H9 (cell line): ENCODE measurements at regions not wholly inside any gene's neighbourhood (a gene's known extent, or its start where the extent isn't known, plus 50 kb on each side); places are given as distances from the start of the nearest gene placed in this dataset.

Experiments used
- DNase-seq: peaks from one replicate; pipeline ENCODE4 v3.0.0-alpha.2; 2017
- H2AFZ ChIP-seq: one replicate; pipeline ENCODE4 v1.6.1; 2013; ENCODE audit warnings: mild to moderate bottlenecking, low read length, control low read depth, moderate library complexity
- H2AK5ac ChIP-seq: 2 replicates; pipeline ENCODE4 v1.6.1; 2013; ENCODE audit warnings: low read length, control low read depth, mixed read lengths; ENCODE audit not compliant: insufficient read length
- H2BK120ac ChIP-seq: one replicate; pipeline ENCODE4 v1.6.1; 2013; ENCODE audit warnings: low read depth, mild to moderate bottlenecking, low read length, control low read depth, inconsistent platforms; ENCODE audit not compliant: poor library complexity, severe bottlenecking
- H2BK12ac ChIP-seq: 2 replicates; pipeline ENCODE4 v1.6.1; 2013; ENCODE audit warnings: low read length, control low read depth, mixed read lengths, low read depth; ENCODE audit not compliant: insufficient read length
- H2BK15ac ChIP-seq: 2 replicates; pipeline ENCODE4 v1.6.1; 2013; ENCODE audit warnings: low read depth, low read length, control low read depth
- H2BK20ac ChIP-seq: one replicate; pipeline ENCODE4 v1.6.1; 2013; ENCODE audit warnings: low read depth, mild to moderate bottlenecking, low read length, control low read depth, inconsistent platforms; ENCODE audit not compliant: poor library complexity, severe bottlenecking
- H2BK5ac ChIP-seq: 2 replicates; pipeline ENCODE4 v1.6.1; 2013; ENCODE audit warnings: low read length, control low read depth, mixed read lengths; ENCODE audit not compliant: insufficient read length
- H3K14ac ChIP-seq: 2 replicates; pipeline ENCODE4 v1.6.1; 2013; ENCODE audit warnings: low read length, control low read depth; ENCODE audit not compliant: insufficient read depth
- H3K18ac ChIP-seq: 2 replicates; pipeline ENCODE4 v1.6.1; 2013; ENCODE audit warnings: low read depth, mild to moderate bottlenecking, mixed read lengths, low read length, control low read depth; ENCODE audit not compliant: insufficient read length
- H3K23ac ChIP-seq: 2 replicates; pipeline ENCODE4 v1.6.1; 2013; ENCODE audit warnings: low read length, control low read depth, mixed read lengths, low read depth; ENCODE audit not compliant: insufficient read length
- H3K23me2 ChIP-seq: 2 replicates; pipeline ENCODE4 v1.6.1; 2013; ENCODE audit warnings: low read depth, mild to moderate bottlenecking, mixed read lengths, low read length, control low read depth; ENCODE audit not compliant: insufficient read length, poor library complexity, severe bottlenecking
- H3K27ac ChIP-seq: 2 replicates; pipeline ENCODE4 v1.5.1; 2013; ENCODE audit warnings: low read length, control low read depth, mixed read lengths, low read depth; ENCODE audit not compliant: insufficient read length
- H3K27me3 ChIP-seq: 2 replicates; pipeline ENCODE4 v1.6.1; 2013; ENCODE audit warnings: low read length, control low read depth, inconsistent platforms; ENCODE audit not compliant: insufficient read depth
- H3K4ac ChIP-seq: 2 replicates; pipeline ENCODE4 v1.6.1; 2013; ENCODE audit warnings: low read depth, mild to moderate bottlenecking, control low read depth, inconsistent platforms, low read length, moderate library complexity
- H3K4me1 ChIP-seq: 2 replicates; pipeline ENCODE4 v1.6.1; 2013; ENCODE audit warnings: low read length, control low read depth, inconsistent platforms; ENCODE audit not compliant: insufficient read depth
- H3K4me2 ChIP-seq: 2 replicates; pipeline ENCODE4 v1.6.1; 2013; ENCODE audit warnings: low read length, control low read depth, mixed read lengths; ENCODE audit not compliant: insufficient read length, insufficient read depth
- H3K56ac ChIP-seq: 2 replicates; pipeline ENCODE4 v1.6.1; 2013; ENCODE audit warnings: low read depth, mild to moderate bottlenecking, mixed read lengths, low read length, control low read depth; ENCODE audit not compliant: insufficient read length
- H3K79me1 ChIP-seq: 2 replicates; pipeline ENCODE4 v1.6.1; 2013; ENCODE audit warnings: low read depth, mild to moderate bottlenecking, moderate library complexity, low read length, control low read depth, inconsistent platforms; ENCODE audit not compliant: insufficient read depth, poor library complexity, severe bottlenecking
- H3K79me2 ChIP-seq: 2 replicates; pipeline ENCODE4 v1.6.1; 2013; ENCODE audit warnings: low read length, control low read depth, inconsistent platforms; ENCODE audit not compliant: insufficient read depth
- H3K9ac ChIP-seq: 2 replicates; pipeline ENCODE4 v1.6.1; 2013; ENCODE audit warnings: low read length, control low read depth, mixed read lengths; ENCODE audit not compliant: insufficient read length; ENCODE audit errors: extremely low read depth
- H3K9me3 ChIP-seq: one replicate; pipeline ENCODE4 v1.6.1; 2013; ENCODE audit warnings: low read depth, low read length, inconsistent platforms; ENCODE audit not compliant: control insufficient read depth
- H3T11ph ChIP-seq: one replicate; pipeline ENCODE4 v1.6.1; 2013; ENCODE audit warnings: mild to moderate bottlenecking, low read length, control low read depth, inconsistent platforms
- H4K20me1 ChIP-seq: one replicate; pipeline ENCODE4 v1.6.1; 2013; ENCODE audit not compliant: control insufficient read depth, insufficient read length, insufficient read depth
- H4K5ac ChIP-seq: 2 replicates; pipeline ENCODE4 v1.6.1; 2013; ENCODE audit warnings: low read depth, mild to moderate bottlenecking, mixed read lengths, low read length, control low read depth; ENCODE audit not compliant: insufficient read length
- H4K8ac ChIP-seq: replicated peaks from 2 replicates; pipeline ENCODE4 v1.6.1; 2013; ENCODE audit warnings: low read length, control low read depth, mixed read lengths, low read depth; ENCODE audit not compliant: insufficient read length
- H4K91ac ChIP-seq: 2 replicates; pipeline ENCODE4 v1.6.1; 2013; ENCODE audit warnings: low read depth, mild to moderate bottlenecking, moderate library complexity, mixed read lengths, low read length, control low read depth; ENCODE audit not compliant: insufficient read length
- H3K27ac Mint-ChIP-seq, 3 experiments: 2 replicates in 2 of 3; 3 replicates in 1 of 3; pipeline ENCODE4 v1.8.0; 2020 to 2021; ENCODE audit warnings: mixed read lengths in 3 of 3, mild to moderate bottlenecking in 1 of 3, moderate library complexity in 1 of 3
- H3K27me3 Mint-ChIP-seq: 2 replicates; pipeline ENCODE4 v1.8.0; 2021; ENCODE audit warnings: low read depth, mild to moderate bottlenecking, moderate library complexity, mixed read lengths
- H3K36me3 Mint-ChIP-seq, 3 experiments: 2 replicates in 2 of 3; 3 replicates in 1 of 3; pipeline ENCODE4 v1.8.0; 2020 to 2021; ENCODE audit warnings: low read depth in 3 of 3, mixed read lengths in 3 of 3; ENCODE audit not compliant: insufficient read depth in 1 of 3
- H3K4me1 Mint-ChIP-seq, 2 experiments: 2 replicates each; pipeline ENCODE4 v1.8.0; 2020; ENCODE audit warnings: mixed read lengths in 2 of 2
- H3K4me3 Mint-ChIP-seq, 2 experiments: 2 replicates in 1 of 2; 3 replicates in 1 of 2; pipeline ENCODE4 v1.8.0; 2020 to 2021; ENCODE audit warnings: mild to moderate bottlenecking in 2 of 2, mixed read lengths in 2 of 2, moderate library complexity in 1 of 2
- H3K9me3 Mint-ChIP-seq, 2 experiments: 2 replicates in 1 of 2; 3 replicates in 1 of 2; pipeline ENCODE4 v1.8.0; 2020; ENCODE audit warnings: mild to moderate bottlenecking in 2 of 2, mixed read lengths in 2 of 2, moderate library complexity in 1 of 2
- WGBS: extraction: QIAGEN DNeasy Blood & Tissue Kit; methylation state at CpG from one replicate; pipeline ENCODE4 v1.1.7; 2013; ENCODE audit warnings: missing lambda C conversion rate, low lambda C conversion rate, mixed read lengths; ENCODE audit not compliant: insufficient read length; ENCODE audit errors: extremely low coverage; 5-methylcytosine and 5-hydroxymethylcytosine counted together
- TF ChIP-seq, protein P1 (sequence below): fragments of 200-600 bp; sonication (generic); conservative IDR thresholded peaks from 3 replicates; pipeline ENCODE4 v1.8.0; 2021; ENCODE audit warnings: antibody characterized with exemption, mild to moderate bottlenecking

DNA sequence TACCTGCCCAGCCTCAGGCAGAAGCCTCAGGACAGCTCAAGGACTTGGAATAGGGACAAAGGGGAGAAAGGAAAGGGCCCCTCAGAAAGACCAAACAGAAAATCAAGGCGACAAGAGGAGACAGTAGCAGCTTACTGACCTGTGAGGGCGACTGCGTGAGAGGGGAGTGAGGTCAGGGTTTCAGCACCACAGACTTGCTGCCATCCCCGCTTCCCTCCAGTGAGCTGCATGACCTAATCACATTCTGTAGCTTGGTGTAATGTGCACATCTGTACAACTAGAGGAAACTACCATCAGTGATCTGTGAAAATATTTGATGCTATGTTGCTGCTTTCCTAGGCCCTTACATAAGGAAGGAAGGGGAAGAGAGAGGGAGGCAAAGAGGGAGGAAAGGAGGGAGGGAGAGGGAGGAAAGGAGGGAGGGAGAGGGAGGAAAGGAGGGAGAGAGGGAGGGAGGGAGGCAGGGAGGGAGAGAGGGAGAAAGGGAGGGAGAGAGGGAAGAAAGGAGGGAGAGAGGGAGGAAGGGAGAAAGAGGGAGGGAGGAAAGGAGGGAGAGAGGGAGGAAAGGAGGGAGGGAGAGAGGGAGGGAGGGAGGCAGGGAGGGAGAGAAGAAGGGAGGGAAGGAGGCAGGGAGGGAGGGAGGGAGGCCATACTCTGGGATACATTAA, 404.9 kb upstream of the CDH5 start:
- Histone ChIP-seq H3K4ac (no peak overlapping the region), H3K4me1 (no peaks in the 10 kb centered on the region; the same call in 1 of the 2 replicates), H3K27ac (no peak overlapping the region), H2AFZ (no peak overlapping the region), H3K79me2 (no peaks in the 10 kb centered on the region), H3T11ph (no peak overlapping the region), H3K14ac (no peak overlapping the region), H3K56ac (no peak overlapping the region), H3K9ac (no peak overlapping the region), H2AK5ac (no peak overlapping the region), H2BK12ac (no peak overlapping the region), H2BK15ac (no peak overlapping the region), H4K20me1 (no peaks in the 10 kb centered on the region), H3K27me3 (no peaks in the 10 kb centered on the region), H3K79me1 (no peaks in the 10 kb centered on the region), H3K23ac (no peak overlapping the region), H3K9me3 (no peaks in the 10 kb centered on the region), H4K5ac (no peak overlapping the region), H2BK20ac (no peak overlapping the region), H3K18ac (no peak overlapping the region), H2BK5ac (no peak overlapping the region), H2BK120ac (no peak overlapping the region), H4K91ac (no peak overlapping the region), H3K4me2 (no peak overlapping the region), H3K23me2 (no peaks in the 10 kb centered on the region), H4K8ac (no peak overlapping the region)
- Mint-ChIP-seq H3K27ac (no peak overlapping the region), H3K9me3 (no peaks in the 10 kb centered on the region), H3K4me3 (no peak overlapping the region), H3K4me1 (peaks cover 15 to 19% of the 10 kb centered on the region in 2 experiments), H3K27me3 (peaks cover 3% of the 10 kb centered on the region), H3K36me3 (no peaks in the 10 kb centered on the region)
- WGBS = no CpG with 5 or more reads among the region's 4 CpGs
- TF ChIP-seq, protein P1, sequence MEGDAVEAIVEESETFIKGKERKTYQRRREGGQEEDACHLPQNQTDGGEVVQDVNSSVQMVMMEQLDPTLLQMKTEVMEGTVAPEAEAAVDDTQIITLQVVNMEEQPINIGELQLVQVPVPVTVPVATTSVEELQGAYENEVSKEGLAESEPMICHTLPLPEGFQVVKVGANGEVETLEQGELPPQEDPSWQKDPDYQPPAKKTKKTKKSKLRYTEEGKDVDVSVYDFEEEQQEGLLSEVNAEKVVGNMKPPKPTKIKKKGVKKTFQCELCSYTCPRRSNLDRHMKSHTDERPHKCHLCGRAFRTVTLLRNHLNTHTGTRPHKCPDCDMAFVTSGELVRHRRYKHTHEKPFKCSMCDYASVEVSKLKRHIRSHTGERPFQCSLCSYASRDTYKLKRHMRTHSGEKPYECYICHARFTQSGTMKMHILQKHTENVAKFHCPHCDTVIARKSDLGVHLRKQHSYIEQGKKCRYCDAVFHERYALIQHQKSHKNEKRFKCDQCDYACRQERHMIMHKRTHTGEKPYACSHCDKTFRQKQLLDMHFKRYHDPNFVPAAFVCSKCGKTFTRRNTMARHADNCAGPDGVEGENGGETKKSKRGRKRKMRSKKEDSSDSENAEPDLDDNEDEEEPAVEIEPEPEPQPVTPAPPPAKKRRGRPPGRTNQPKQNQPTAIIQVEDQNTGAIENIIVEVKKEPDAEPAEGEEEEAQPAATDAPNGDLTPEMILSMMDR = no peak
- DNase-seq = no peak
